ENCODE measurements at regions not wholly inside any gene's neighbourhood (a gene's known extent, or its start where the extent isn't known, plus 50 kb on each side); places are given as distances from the start of the nearest gene placed in this dataset.

DNA sequence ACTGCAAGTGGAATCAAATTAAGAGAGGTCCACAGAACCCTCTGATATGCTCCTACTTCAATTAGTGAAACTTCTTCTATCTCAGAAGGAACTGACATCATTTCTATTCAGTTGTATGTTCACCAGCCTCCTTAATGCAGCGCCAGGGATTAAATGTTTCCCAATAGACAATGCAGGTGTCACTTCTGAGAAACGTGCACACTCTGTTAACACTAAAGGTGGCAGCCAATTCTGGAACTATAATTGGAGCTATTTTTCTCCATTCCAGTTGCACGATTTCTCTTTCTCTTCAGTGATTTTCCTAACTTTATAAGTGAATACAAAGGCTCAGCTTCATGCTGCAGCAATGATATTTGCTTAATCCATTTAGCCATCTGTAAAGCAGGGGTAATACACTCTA lies 821.9 kb downstream of the TDRD15 start:
- TF ChIP-seq, protein P1, sequence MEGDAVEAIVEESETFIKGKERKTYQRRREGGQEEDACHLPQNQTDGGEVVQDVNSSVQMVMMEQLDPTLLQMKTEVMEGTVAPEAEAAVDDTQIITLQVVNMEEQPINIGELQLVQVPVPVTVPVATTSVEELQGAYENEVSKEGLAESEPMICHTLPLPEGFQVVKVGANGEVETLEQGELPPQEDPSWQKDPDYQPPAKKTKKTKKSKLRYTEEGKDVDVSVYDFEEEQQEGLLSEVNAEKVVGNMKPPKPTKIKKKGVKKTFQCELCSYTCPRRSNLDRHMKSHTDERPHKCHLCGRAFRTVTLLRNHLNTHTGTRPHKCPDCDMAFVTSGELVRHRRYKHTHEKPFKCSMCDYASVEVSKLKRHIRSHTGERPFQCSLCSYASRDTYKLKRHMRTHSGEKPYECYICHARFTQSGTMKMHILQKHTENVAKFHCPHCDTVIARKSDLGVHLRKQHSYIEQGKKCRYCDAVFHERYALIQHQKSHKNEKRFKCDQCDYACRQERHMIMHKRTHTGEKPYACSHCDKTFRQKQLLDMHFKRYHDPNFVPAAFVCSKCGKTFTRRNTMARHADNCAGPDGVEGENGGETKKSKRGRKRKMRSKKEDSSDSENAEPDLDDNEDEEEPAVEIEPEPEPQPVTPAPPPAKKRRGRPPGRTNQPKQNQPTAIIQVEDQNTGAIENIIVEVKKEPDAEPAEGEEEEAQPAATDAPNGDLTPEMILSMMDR (IDR thresholded peaks at IDR 0.05) = no peak
- no peak for TF ChIP-seq EZH2 (IDR thresholded peaks at IDR 0.05)
- TF ChIP-seq EZH2phosphoT487 (IDR thresholded peaks at IDR 0.05) = no peak
